Hippocampal formation (tissue), 2 donors: ENCODE measurements at regions not wholly inside any gene's neighbourhood (a gene's known extent, or its start where the extent isn't known, plus 50 kb on each side); places are given as distances from the start of the nearest gene placed in this dataset.
"Not testable (repeated sequence)": the region's sequence is repeated elsewhere in the genome, so short reads cannot be mapped to it uniquely, and the experiment has no call there.

Experiments
- DNase-seq, 2 donors: peaks; one replicate each; lab custom pipeline; 2025; lab: John Stamatoyannopoulos, UW

GRCh38 chr2:58515827-58516573 lies 274.9 kb upstream of the FANCL start:
- DNase-seq, result no peak

- no peak for DNase-seq
Observed at GRCh38 chr2:58514252-58514651, 273.1 kb upstream of the FANCL start.

- no peak for DNase-seq
Observed at GRCh38 chr2:58512878-58513277, 271.8 kb upstream of the FANCL start.

DNA sequence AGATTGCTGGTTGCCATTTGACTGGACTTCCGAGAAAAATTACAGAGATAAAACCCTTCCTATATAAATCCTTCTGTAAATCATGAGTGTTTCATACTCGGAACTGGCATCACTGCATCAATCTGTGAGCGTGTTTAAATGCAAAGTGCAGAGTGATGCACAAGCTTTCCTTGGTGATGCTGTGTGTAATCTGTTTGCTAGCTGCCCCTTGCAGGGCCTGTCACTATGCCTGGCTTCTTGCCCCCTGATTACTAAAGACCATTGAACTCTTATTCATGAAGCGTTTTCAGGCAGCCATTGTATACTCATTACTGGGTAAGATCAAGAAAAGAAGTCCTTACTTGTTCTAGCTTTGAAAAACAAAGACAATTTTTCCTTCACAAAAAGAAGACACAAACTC lies 266.9 kb upstream of the FANCL start:
- peak; percentile 40 to 49 for DNase-seq

- DNase-seq, result no peak
Observed at GRCh38 chr2:58503918-58504317, 262.8 kb upstream of the FANCL start.

GRCh38 chr2:58502931-58503330 lies 261.8 kb upstream of the FANCL start:
- DNase-seq, result no peak

- DNase-seq, result peak in 1 of 2 donors; percentile 7
Observed at GRCh38 chr2:58501371-58502160, 260.4 kb upstream of the FANCL start.

GRCh38 chr2:58497168-58497567 lies 256.0 kb upstream of the FANCL start:
- no peak for DNase-seq

GRCh38 chr2:58495806-58496205 lies 254.7 kb upstream of the FANCL start:
- DNase-seq, result no peak

- no peak for DNase-seq
Observed at GRCh38 chr2:58494071-58494501, 253.0 kb upstream of the FANCL start.

- DNase-seq, result no peak
Observed at GRCh38 chr2:58484629-58485028, 243.5 kb upstream of the FANCL start.

- DNase-seq, result no peak
Observed at GRCh38 chr2:58484221-58484620, 243.1 kb upstream of the FANCL start.

DNA sequence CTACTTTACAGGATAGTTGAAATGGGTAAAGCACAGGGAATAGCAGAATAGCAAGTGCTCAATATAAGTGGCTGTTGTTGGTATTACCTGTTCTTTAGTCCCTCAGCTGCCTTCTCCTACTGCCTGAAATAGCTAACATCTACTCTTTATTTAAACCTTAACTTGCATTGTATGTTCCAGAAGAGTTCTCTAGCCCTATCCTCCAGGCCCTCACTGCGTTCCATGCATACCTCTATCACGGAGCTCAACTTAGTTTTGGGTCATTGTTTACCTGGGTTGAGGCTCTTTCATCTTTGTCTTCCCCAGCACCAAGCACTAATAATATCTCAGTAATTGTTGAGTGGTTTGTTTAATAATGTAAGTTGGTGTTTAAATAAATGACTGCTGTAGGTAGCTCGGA lies 242.2 kb upstream of the FANCL start:
- DNase-seq, result no peak

DNA sequence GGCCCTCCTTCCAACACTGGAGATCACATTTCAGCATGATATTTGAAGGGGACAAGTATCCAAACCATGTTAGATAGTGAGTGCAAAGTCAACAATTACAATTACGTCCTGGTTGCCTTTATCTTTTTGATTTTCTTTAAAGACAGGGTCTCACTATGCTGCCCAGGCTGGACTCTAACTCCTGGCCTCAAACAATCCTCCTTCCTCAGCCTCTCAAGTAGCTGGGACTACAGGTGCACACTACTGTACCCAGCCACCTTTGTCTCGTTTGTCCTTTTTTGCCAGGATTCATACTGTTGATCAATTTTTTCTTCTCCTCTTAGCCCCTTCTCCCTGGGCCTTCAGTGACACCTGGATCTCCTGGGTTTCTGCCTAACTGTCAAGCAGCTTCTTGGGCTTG lies 240.5 kb upstream of the FANCL start:
- no peak for DNase-seq

GRCh38 chr2:58480141-58480540 lies 239.0 kb upstream of the FANCL start:
- DNase-seq, result no peak

GRCh38 chr2:58479535-58480140 lies 238.5 kb upstream of the FANCL start:
- no peak for DNase-seq

DNA sequence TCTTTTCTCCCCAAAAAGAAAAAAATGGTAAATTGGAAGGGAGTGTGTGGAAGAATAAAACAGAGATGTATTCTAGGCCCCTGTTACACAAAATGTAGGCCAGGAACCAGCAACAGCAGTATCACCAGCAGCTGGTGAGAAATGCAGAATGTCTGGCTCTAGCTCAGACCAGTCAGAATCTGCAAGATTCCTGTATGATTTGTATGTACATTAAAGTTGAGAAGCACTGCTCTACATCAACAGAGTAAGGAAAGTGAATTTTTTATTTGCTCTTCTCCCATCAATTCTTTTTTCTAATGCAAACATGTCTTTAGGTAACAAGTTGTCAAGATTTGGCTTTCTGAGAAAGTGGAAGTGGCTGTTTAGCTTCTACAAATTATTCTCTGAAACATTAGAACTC lies 235.4 kb upstream of the FANCL start:
- DNase-seq, result peak in 1 of 2 donors; percentile 10

GRCh38 chr2:58475756-58476155 lies 234.6 kb upstream of the FANCL start:
- DNase-seq, result no peak

GRCh38 chr2:58473165-58473564 lies 232.0 kb upstream of the FANCL start:
- no peak for DNase-seq

- no peak for DNase-seq
Observed at GRCh38 chr2:58466804-58467203, 225.7 kb upstream of the FANCL start.

- not testable (repeated sequence) for DNase-seq
Observed at GRCh38 chr2:58466021-58466420, 224.9 kb upstream of the FANCL start.

GRCh38 chr2:58460670-58461069 lies 219.5 kb upstream of the FANCL start:
- no peak for DNase-seq
